ENCODE measurements at regions not wholly inside any gene's neighbourhood (a gene's known extent, or its start where the extent isn't known, plus 50 kb on each side); places are given as distances from the start of the nearest gene placed in this dataset.

DNA sequence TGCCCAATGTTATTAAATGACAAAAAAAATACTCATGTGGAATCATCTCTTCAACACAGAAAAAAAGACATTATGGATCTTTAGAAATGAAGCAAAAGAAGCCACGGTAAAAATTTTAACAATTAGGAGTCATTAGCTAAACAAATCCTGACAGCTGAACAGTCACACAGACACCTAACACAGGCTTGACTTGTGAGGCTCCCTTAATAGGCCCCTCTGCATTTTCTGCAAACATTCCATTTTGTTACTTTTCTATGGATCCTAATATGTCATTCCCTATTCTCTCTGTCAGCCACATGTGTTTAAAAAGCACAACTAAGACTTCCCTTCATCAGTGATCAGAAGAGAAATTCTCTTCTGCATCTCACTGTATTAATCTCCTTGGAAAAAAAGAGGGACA is 1331.5 kb downstream of the CDH8 start:
- H3K9me3 ChIP-seq (ENCODE audit: control insufficient read depth in 4 of 4, low read length in 3 of 4), result no peaks in the 10 kb centered on the region
- no peaks in the 10 kb centered on the region for H3K4me1 ChIP-seq (ENCODE audit: control insufficient read depth in 4 of 4, insufficient read depth in 4 of 4, low read length in 3 of 4)
- DNase-seq (ENCODE audit: low spot score), result no peak
- no peak overlapping the region for H3K4me3 ChIP-seq (ENCODE audit: low read depth in 1 of 3, low read length in 3 of 3)
- H3K36me3 ChIP-seq (ENCODE audit: control insufficient read depth in 4 of 4, insufficient read depth in 3 of 4, low read depth in 1 of 4, low read length in 3 of 4), result no peaks in the 10 kb centered on the region
- no peaks in the 10 kb centered on the region for H3K27me3 ChIP-seq (ENCODE audit: control insufficient read depth in 4 of 4, insufficient read depth in 4 of 4, low read length in 3 of 4)
- TF ChIP-seq SP1 (IDR thresholded peaks at IDR 0.05), result no peak
- TF ChIP-seq, protein P1, sequence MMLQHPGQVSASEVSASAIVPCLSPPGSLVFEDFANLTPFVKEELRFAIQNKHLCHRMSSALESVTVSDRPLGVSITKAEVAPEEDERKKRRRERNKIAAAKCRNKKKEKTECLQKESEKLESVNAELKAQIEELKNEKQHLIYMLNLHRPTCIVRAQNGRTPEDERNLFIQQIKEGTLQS (IDR thresholded peaks at IDR 0.05), result no peak
- TF ChIP-seq FOXA1 (IDR thresholded peaks at IDR 0.05), result no peak
- TF ChIP-seq NR2F2 (IDR thresholded peaks at IDR 0.05), result no peak
- TF ChIP-seq ZBTB33 (IDR thresholded peaks at IDR 0.05), result no peak
- TF ChIP-seq FOXA2 (IDR thresholded peaks at IDR 0.05), result no peak
- TF ChIP-seq, protein P2, sequence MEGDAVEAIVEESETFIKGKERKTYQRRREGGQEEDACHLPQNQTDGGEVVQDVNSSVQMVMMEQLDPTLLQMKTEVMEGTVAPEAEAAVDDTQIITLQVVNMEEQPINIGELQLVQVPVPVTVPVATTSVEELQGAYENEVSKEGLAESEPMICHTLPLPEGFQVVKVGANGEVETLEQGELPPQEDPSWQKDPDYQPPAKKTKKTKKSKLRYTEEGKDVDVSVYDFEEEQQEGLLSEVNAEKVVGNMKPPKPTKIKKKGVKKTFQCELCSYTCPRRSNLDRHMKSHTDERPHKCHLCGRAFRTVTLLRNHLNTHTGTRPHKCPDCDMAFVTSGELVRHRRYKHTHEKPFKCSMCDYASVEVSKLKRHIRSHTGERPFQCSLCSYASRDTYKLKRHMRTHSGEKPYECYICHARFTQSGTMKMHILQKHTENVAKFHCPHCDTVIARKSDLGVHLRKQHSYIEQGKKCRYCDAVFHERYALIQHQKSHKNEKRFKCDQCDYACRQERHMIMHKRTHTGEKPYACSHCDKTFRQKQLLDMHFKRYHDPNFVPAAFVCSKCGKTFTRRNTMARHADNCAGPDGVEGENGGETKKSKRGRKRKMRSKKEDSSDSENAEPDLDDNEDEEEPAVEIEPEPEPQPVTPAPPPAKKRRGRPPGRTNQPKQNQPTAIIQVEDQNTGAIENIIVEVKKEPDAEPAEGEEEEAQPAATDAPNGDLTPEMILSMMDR (IDR thresholded peaks at IDR 0.05; ENCODE audit: low read depth, low read length, missing input control), result no peak
- no peak for TF ChIP-seq RAD21 (IDR thresholded peaks at IDR 0.05)
- TF ChIP-seq YY1 (IDR thresholded peaks at IDR 0.05), result no peak
- TF ChIP-seq RXRA (IDR thresholded peaks at IDR 0.05), result no peak
- no peak for TF ChIP-seq EGR1 (IDR thresholded peaks at IDR 0.05; ENCODE audit: low read depth in 2 of 2)
- no peak for TF ChIP-seq TAF1 (conservative IDR thresholded peaks at IDR 0.05)
- H3K9ac ChIP-seq (ENCODE audit: low read depth in 1 of 2, low read length in 2 of 2), result no peak overlapping the region
- 69% methylated on average over 1 of the region's 1 CpG for WGBS
- no peak overlapping the region for H3K27ac ChIP-seq (ENCODE audit: low read depth in 1 of 2, low read length in 2 of 2)

- 44% methylated on average over 3 of the region's 3 CpGs for WGBS
- Histone ChIP-seq H3K27me3 (ENCODE audit: control insufficient read depth in 4 of 4, insufficient read depth in 4 of 4, low read length in 3 of 4) (no peaks in the 10 kb centered on the region), H3K4me3 (ENCODE audit: low read depth in 1 of 3, low read length in 3 of 3) (no peak overlapping the region), H3K27ac (ENCODE audit: low read depth in 1 of 2, low read length in 2 of 2) (no peak overlapping the region), H3K36me3 (ENCODE audit: control insufficient read depth in 4 of 4, insufficient read depth in 3 of 4, low read depth in 1 of 4, low read length in 3 of 4) (no peaks in the 10 kb centered on the region), H3K4me1 (ENCODE audit: control insufficient read depth in 4 of 4, insufficient read depth in 4 of 4, low read length in 3 of 4) (no peaks in the 10 kb centered on the region), H3K9ac (ENCODE audit: low read depth in 1 of 2, low read length in 2 of 2) (no peak overlapping the region), H3K9me3 (ENCODE audit: control insufficient read depth in 4 of 4, low read length in 3 of 4) (no peaks in the 10 kb centered on the region)
- no peak for TF ChIP-seq RAD21 (IDR thresholded peaks at IDR 0.05)
- TF ChIP-seq HNF4A (conservative IDR thresholded peaks at IDR 0.05), result no peak
- TF ChIP-seq NR2F2 (IDR thresholded peaks at IDR 0.05), result no peak
- TF ChIP-seq FOXA2 (IDR thresholded peaks at IDR 0.05), result no peak
- no peak for TF ChIP-seq HNF4G (IDR thresholded peaks at IDR 0.05)
- TF ChIP-seq GABPA (IDR thresholded peaks at IDR 0.05 in 1 of 2, conservative IDR thresholded peaks at IDR 0.05 in 1 of 2), result no peak
- no peak for TF ChIP-seq YY1 (IDR thresholded peaks at IDR 0.05)
- TF ChIP-seq, protein P1 (IDR thresholded peaks at IDR 0.05), result no peak
- no peak for TF ChIP-seq EGR1 (IDR thresholded peaks at IDR 0.05; ENCODE audit: low read depth in 2 of 2)
- no peak for TF ChIP-seq TAF1 (conservative IDR thresholded peaks at IDR 0.05)
- no peak for TF ChIP-seq REST (IDR thresholded peaks at IDR 0.05)
- TF ChIP-seq MAX (IDR thresholded peaks at IDR 0.05), result no peak
- TF ChIP-seq RXRA (IDR thresholded peaks at IDR 0.05), result no peak
- TF ChIP-seq FOXA1 (IDR thresholded peaks at IDR 0.05), result no peak
- TF ChIP-seq JUND (IDR thresholded peaks at IDR 0.05), result no peak
- no peak for TF ChIP-seq ZBTB33 (IDR thresholded peaks at IDR 0.05)
- no peak for TF ChIP-seq SP1 (IDR thresholded peaks at IDR 0.05)
- TF ChIP-seq, protein P2 (IDR thresholded peaks at IDR 0.05; ENCODE audit: low read depth, low read length, missing input control), result no peak
- DNase-seq (ENCODE audit: low spot score), result no peak
Observed at GRCh38 chr16:60703096-60703495, 1333.1 kb downstream of the CDH8 start.

Data from liver (tissue), 8 donors.